ENCODE measurements at regions not wholly inside any gene's neighbourhood (a gene's known extent, or its start where the extent isn't known, plus 50 kb on each side); places are given as distances from the start of the nearest gene placed in this dataset.
A peak's percentile ranks its signal among the peaks of the same experiment; 100 is the strongest.

- Histone ChIP-seq H3K4me1 (no peaks in the 10 kb centered on the region), H3K4me3 (no peak overlapping the region), H3K9me3 (no peaks in the 10 kb centered on the region), H3K27ac (no peak overlapping the region), H3K36me3 (no peaks in the 10 kb centered on the region), H3K27me3 (no peaks in the 10 kb centered on the region)
- TF ChIP-seq POLR2A (IDR thresholded peaks at IDR 0.05) (no peak), POLR2AphosphoS5 (IDR thresholded peaks at IDR 0.05) (no peak), CTCF (IDR thresholded peaks at IDR 0.05) (no peak)
- no peak for DNase-seq (ENCODE audit: low spot score in 2 of 2)
- intact Hi-C loops (cut with DNase I; ENCODE audit: low total_unique reads): no loop called here
Measured at GRCh38 chr4:77431546-77431945, 174.1 kb upstream of the CXCL13 start.

- H3K27me3 ChIP-seq: no peaks in the 10 kb centered on the region
- TF ChIP-seq POLR2AphosphoS5 (IDR thresholded peaks at IDR 0.05) (no peak), POLR2A (IDR thresholded peaks at IDR 0.05) (no peak), CTCF (IDR thresholded peaks at IDR 0.05) (no peak)
- no peak overlapping the region for H3K4me3 ChIP-seq
- intact Hi-C loops (cut with DNase I; ENCODE audit: low total_unique reads): no loop called here
- no peaks in the 10 kb centered on the region for H3K9me3 ChIP-seq
- no peaks in the 10 kb centered on the region for H3K36me3 ChIP-seq
- no peaks in the 10 kb centered on the region for H3K4me1 ChIP-seq
- H3K27ac ChIP-seq: peak overlapping the region in 1 of 2 donors; percentile 9
- DNase-seq (ENCODE audit: low spot score in 2 of 2): no peak
Measured at GRCh38 chr4:77432717-77433417, 172.8 kb upstream of the CXCL13 start.

- no peak for DNase-seq (ENCODE audit: low spot score in 2 of 2)
- H3K9me3 ChIP-seq: no peaks in the 10 kb centered on the region
- H3K4me3 ChIP-seq: no peak overlapping the region
- intact Hi-C loops (cut with DNase I; ENCODE audit: low total_unique reads): no loop called here
- peak overlapping the region in 1 of 2 donors; percentile 9 for H3K27ac ChIP-seq
- no peaks in the 10 kb centered on the region for H3K4me1 ChIP-seq
- H3K36me3 ChIP-seq: no peaks in the 10 kb centered on the region
- TF ChIP-seq POLR2A (IDR thresholded peaks at IDR 0.05) (no peak), POLR2AphosphoS5 (IDR thresholded peaks at IDR 0.05) (no peak), CTCF (IDR thresholded peaks at IDR 0.05) (peak; percentile 56 to 70 (median 60))
- no peaks in the 10 kb centered on the region for H3K27me3 ChIP-seq
Measured at GRCh38 chr4:77433418-77433733, 172.2 kb upstream of the CXCL13 start.

- Histone ChIP-seq H3K4me1 (no peaks in the 10 kb centered on the region), H3K27me3 (no peaks in the 10 kb centered on the region), H3K27ac (no peak overlapping the region), H3K36me3 (no peaks in the 10 kb centered on the region), H3K4me3 (no peak overlapping the region), H3K9me3 (no peaks in the 10 kb centered on the region)
- TF ChIP-seq CTCF (IDR thresholded peaks at IDR 0.05): no peak
- TF ChIP-seq POLR2A (IDR thresholded peaks at IDR 0.05): no peak
- TF ChIP-seq POLR2AphosphoS5 (IDR thresholded peaks at IDR 0.05): no peak
- intact Hi-C loops (cut with DNase I; ENCODE audit: low total_unique reads): no loop called here
- no peak for DNase-seq (ENCODE audit: low spot score in 2 of 2)
Measured at GRCh38 chr4:77434299-77435092, 171.1 kb upstream of the CXCL13 start.

GRCh38 chr4:77437079-77437478, 168.5 kb upstream of the CXCL13 start:
- H3K4me3 ChIP-seq: no peak overlapping the region
- H3K4me1 ChIP-seq: no peaks in the 10 kb centered on the region
- intact Hi-C loops (cut with DNase I; ENCODE audit: low total_unique reads): no loop called here

More at GRCh38 chr4:77437079-77437478, 168.5 kb upstream of the CXCL13 start:
- H3K36me3 ChIP-seq: no peaks in the 10 kb centered on the region
- no peaks in the 10 kb centered on the region for H3K27me3 ChIP-seq
- H3K9me3 ChIP-seq: no peaks in the 10 kb centered on the region
- H3K27ac ChIP-seq: no peak overlapping the region
- no peak for TF ChIP-seq POLR2AphosphoS5 (IDR thresholded peaks at IDR 0.05)
- DNase-seq (ENCODE audit: low spot score in 2 of 2): no peak
